PC-9 (cell line): ENCODE measurements at regions not wholly inside any gene's neighbourhood (a gene's known extent, or its start where the extent isn't known, plus 50 kb on each side); places are given as distances from the start of the nearest gene placed in this dataset.

Source experiments
- CTCF ChIP-seq: fragments of 200-600 bp; sonication (generic); conservative IDR thresholded peaks from 2 replicates; pipeline ENCODE4 v1.6.1; 2017; ENCODE audit warnings: mixed run types, antibody characterized with exemption, mild to moderate bottlenecking, moderate library complexity
- EZH2 ChIP-seq: fragments of 200-600 bp; sonication (generic); IDR thresholded peaks from 2 replicates; pipeline ENCODE4 v1.8.0; 2017; ENCODE audit warnings: antibody characterized with exemption, low read depth

- TF ChIP-seq CTCF (no peak), EZH2 (no peak)
Measured at GRCh38 chr1:214971071-214971470, 111.5 kb upstream of the KCNK2 start.
